Nephron (organoid): ENCODE measurements at regions not wholly inside any gene's neighbourhood (a gene's known extent, or its start where the extent isn't known, plus 50 kb on each side); places are given as distances from the start of the nearest gene placed in this dataset.
A peak's percentile ranks its signal among the peaks of the same experiment; 100 is the strongest.

Experiments
- H3K27ac Mint-ChIP-seq, 3 experiments: 2 replicates each; pipeline ENCODE4 v1.8.0; 2020; ENCODE audit warnings: mixed read lengths in 3 of 3, mild to moderate bottlenecking in 2 of 3, moderate library complexity in 1 of 3
- H3K27me3 Mint-ChIP-seq: 2 replicates; pipeline ENCODE4 v1.8.0; 2021; ENCODE audit warnings: low read depth, mild to moderate bottlenecking, moderate library complexity, mixed read lengths
- H3K36me3 Mint-ChIP-seq: 2 replicates; pipeline ENCODE4 v1.8.0; 2020; ENCODE audit warnings: low read depth, mixed read lengths
- H3K4me1 Mint-ChIP-seq: 2 replicates; pipeline ENCODE4 v1.8.0; 2020; ENCODE audit warnings: mixed read lengths
- H3K4me3 Mint-ChIP-seq, 3 experiments: 2 replicates each; pipeline ENCODE4 v1.8.0; 2020; ENCODE audit warnings: mild to moderate bottlenecking in 3 of 3, mixed read lengths in 3 of 3, moderate library complexity in 2 of 3
- H3K9me3 Mint-ChIP-seq: 2 replicates; pipeline ENCODE4 v1.8.0; 2020; ENCODE audit warnings: mixed read lengths
- TF ChIP-seq, protein P1 (sequence below), 3 experiments: fragments of 200-600 bp; sonication (generic); IDR thresholded peaks; one replicate each; pipeline ENCODE4 v1.5.0; 2021; ENCODE audit warnings: antibody characterized with exemption in 3 of 3; ENCODE audit not compliant: unreplicated experiment in 3 of 3

DNA sequence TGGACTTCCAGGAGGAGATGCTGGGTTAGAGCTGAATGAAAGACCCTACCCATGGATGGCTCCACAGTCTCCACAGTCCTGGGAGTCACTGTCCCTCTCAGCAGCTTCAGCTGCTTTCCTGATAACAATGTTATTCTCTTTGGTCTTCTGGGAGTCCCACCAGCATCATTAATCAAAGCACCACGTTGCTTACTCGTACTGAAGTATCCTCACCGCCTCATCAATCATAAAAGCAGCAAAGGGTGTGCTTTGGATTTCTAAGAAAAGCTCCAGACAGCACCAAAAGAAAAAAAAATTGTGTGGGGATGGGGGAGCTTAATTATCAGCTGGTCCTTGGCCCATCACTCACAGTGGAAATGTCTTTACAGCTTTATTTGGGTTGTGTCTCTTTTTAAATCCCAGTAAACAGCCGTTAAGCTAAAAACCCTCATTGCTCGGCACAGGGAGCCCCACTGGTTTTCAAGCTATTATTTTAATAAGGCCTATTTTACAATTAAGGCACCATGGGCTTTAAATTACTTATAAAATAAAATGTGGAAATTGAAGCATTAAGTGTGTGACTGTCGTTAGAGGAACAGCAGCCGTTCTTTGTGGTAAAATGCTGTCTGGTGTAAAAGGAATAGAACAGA lies 538.0 kb downstream of the EBF1 start:
- TF ChIP-seq, protein P1, sequence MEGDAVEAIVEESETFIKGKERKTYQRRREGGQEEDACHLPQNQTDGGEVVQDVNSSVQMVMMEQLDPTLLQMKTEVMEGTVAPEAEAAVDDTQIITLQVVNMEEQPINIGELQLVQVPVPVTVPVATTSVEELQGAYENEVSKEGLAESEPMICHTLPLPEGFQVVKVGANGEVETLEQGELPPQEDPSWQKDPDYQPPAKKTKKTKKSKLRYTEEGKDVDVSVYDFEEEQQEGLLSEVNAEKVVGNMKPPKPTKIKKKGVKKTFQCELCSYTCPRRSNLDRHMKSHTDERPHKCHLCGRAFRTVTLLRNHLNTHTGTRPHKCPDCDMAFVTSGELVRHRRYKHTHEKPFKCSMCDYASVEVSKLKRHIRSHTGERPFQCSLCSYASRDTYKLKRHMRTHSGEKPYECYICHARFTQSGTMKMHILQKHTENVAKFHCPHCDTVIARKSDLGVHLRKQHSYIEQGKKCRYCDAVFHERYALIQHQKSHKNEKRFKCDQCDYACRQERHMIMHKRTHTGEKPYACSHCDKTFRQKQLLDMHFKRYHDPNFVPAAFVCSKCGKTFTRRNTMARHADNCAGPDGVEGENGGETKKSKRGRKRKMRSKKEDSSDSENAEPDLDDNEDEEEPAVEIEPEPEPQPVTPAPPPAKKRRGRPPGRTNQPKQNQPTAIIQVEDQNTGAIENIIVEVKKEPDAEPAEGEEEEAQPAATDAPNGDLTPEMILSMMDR (IDR thresholded peaks at IDR 0.05; ENCODE audit: unreplicated experiment in 3 of 3), result no peak
- Mint-ChIP-seq H3K9me3 (peaks cover 3% of the 10 kb centered on the region), H3K27me3 (no peaks in the 10 kb centered on the region), H3K27ac (no peak overlapping the region), H3K36me3 (no peaks in the 10 kb centered on the region), H3K4me3 (no peak overlapping the region), H3K4me1 (peaks cover 3% of the 10 kb centered on the region)

DNA sequence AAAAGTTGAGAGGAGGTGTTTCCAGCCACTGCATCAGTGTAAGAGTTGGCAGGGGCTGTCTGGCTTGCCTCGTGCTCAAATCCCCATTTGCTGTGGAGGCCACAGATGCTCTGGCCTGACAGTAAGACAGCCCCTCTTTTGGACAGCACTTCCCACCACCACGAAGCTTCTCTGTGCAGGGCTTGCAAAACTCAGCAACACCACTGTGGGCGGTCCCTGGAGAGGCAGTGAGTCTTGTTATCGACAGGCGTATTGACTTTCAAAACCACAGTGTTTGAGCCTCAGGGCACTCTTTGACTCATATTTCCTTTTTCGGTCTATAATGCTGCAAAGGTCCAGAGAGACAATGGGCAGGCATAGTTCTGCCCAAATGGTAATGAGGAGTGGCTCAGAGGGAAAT lies 539.5 kb downstream of the EBF1 start:
- H3K4me3 Mint-ChIP-seq, result no peak overlapping the region
- H3K36me3 Mint-ChIP-seq, result no peaks in the 10 kb centered on the region
- H3K9me3 Mint-ChIP-seq, result peaks cover 3% of the 10 kb centered on the region
- H3K27me3 Mint-ChIP-seq, result no peaks in the 10 kb centered on the region
- TF ChIP-seq, protein P1 (IDR thresholded peaks at IDR 0.05; ENCODE audit: unreplicated experiment in 3 of 3), result no peak
- H3K4me1 Mint-ChIP-seq, result peaks cover 3% of the 10 kb centered on the region
- H3K27ac Mint-ChIP-seq, result no peak overlapping the region

GRCh38 chr5:158559643-158560042 lies 540.1 kb downstream of the EBF1 start:
- no peak overlapping the region for H3K4me3 Mint-ChIP-seq
- H3K27me3 Mint-ChIP-seq, result no peaks in the 10 kb centered on the region

DNA sequence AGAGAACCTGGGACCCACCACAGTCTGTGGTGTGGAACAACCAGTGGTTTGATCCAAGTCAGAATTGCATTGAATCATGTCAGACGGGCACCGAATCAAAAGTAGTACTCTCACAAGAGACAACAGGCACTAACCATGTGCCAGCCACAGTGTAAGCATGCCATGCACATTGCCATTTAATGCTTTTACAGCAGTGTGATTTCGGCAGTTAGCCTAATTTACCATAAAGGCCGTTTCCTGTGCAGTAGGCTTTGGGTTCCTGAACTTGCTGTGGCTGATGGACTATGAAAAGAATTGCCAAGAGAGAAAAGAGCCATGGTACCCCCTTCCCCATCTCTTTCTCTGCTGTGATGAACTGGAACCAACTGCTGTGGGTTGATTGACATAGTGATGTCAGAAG lies 540.6 kb downstream of the EBF1 start:
- Mint-ChIP-seq H3K9me3 (peaks cover 3% of the 10 kb centered on the region), H3K36me3 (no peaks in the 10 kb centered on the region), H3K27ac (no peak overlapping the region), H3K27me3 (no peaks in the 10 kb centered on the region), H3K4me1 (peaks cover 6% of the 10 kb centered on the region), H3K4me3 (no peak overlapping the region)
- TF ChIP-seq, protein P1 (IDR thresholded peaks at IDR 0.05; ENCODE audit: unreplicated experiment in 3 of 3), result no peak

More at GRCh38 chr5:158559643-158560042, 540.1 kb downstream of the EBF1 start:
- TF ChIP-seq, protein P1 (IDR thresholded peaks at IDR 0.05; ENCODE audit: unreplicated experiment in 3 of 3), result no peak
- Mint-ChIP-seq H3K27ac (no peak overlapping the region), H3K36me3 (no peaks in the 10 kb centered on the region), H3K4me1 (peaks cover 3% of the 10 kb centered on the region), H3K9me3 (peaks cover 3% of the 10 kb centered on the region)

DNA sequence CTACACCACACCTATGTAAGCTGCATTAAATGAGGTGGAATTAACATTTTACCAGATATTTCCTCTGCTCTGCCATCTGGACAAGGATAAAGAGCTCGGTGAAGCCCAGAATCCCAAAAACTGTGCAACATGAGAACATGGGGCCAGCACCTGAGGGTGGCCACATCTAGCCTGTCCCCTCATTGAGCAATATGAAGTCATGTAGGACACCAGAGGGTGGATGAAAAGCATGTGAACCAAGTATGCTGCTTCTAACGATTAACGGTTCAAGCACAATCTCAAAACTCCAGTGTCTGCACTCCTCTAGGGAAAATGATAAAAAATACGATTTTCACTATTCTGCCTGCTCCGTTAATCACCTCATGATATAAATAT lies 545.8 kb downstream of the EBF1 start:
- Mint-ChIP-seq H3K4me3 (no peak overlapping the region), H3K4me1 (peaks cover 17% of the 10 kb centered on the region), H3K27me3 (no peaks in the 10 kb centered on the region), H3K9me3 (peaks cover 6% of the 10 kb centered on the region), H3K36me3 (peaks cover 2% of the 10 kb centered on the region), H3K27ac (peak overlapping the region; percentile 10 to 69 (median 40))
- TF ChIP-seq, protein P1 (IDR thresholded peaks at IDR 0.05; ENCODE audit: unreplicated experiment in 3 of 3), result no peak
